ENCODE measurements at regions not wholly inside any gene's neighbourhood (a gene's known extent, or its start where the extent isn't known, plus 50 kb on each side); places are given as distances from the start of the nearest gene placed in this dataset.

- no peak for DNase-seq
These were observed 772.5 kb upstream of the PRKX start for GRCh38 chrX:4485912-4486311.

GRCh38 chrX:4484266-4484665, 770.8 kb upstream of the PRKX start:
- no peak for DNase-seq

DNA sequence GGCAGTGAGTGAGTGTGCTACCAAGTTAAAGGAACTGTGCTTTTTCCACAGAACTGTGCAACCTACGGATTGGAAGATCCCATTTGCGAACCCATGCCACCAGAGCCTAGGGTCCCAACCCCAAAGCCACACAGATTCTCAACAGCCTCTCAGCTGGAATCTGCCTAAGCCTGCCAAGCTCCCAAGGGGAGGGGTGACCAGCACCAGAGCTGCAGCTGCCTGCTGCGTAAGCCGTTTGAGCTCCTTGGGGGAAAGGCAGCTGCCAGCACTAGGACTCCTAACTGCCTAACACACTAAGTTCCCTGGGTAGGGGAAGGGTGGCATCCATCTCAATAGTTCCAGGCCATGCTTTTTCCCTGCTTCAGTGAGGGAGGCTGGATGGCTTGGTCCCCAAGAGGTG, 738.1 kb upstream of the PRKX start:
- no peak for DNase-seq

DNA sequence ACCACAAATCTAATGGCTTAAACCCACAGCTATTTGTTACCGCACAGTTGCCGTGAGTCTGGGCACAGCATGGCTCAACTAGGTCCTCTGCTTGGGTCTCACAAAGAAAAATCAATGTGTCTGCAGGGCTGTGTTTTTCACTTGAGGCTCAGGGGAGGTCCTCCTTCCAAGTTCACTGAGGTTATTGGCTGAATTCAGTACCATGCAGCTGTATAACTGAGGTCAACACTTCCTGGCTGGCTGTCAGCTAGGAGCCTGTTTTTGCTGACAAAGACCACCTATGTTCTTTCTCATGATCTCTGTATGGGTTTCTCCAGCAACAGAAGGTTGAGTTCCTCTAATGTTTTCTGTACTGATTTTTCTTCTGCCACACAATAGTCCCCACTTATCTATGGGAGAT, 736.7 kb upstream of the PRKX start:
- no peak for DNase-seq

GRCh38 chrX:4435905-4436304, 722.5 kb upstream of the PRKX start:
- no peak for DNase-seq

DNA sequence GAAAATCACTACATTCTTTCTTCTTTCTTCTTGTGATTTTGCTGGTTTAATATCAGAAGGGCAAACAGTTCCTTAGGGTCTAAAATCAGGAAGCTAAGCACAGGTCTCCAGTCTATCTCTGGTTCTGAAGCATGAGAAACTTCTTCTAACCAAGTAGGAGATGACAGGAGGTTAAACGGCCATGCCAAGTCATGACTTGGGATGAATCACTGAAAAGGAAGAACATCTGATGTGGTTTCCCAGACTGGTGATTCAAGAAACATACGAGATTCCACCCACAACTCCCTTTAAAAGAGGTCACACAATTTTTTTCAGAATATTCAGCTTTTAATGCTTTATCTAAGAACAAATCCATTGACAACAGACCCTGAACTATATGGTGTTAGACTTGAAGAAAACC, 684.0 kb upstream of the PRKX start:
- DNase-seq, result no peak

GRCh38 chrX:4382273-4382672, 668.8 kb upstream of the PRKX start:
- DNase-seq, result peak in 1 of 2 donors; percentile 1

DNA sequence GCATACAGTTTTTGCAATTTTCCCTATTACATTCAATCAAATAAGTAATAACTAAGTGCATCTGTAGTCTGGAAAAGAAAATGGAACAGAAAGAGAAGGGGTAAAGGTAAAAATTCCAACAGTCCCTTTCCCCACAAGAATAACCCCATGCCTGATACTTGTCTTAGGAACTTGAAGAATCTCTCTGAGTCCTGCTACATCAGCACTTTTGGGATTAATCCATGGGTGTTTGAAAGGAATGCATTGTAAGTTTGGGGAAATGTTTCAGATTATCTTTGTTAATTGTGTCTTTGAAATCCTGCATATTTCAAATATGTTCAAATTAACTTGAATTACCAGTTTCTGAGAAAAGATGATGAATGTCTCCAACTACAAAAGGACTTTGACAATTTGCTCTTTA, 667.3 kb upstream of the PRKX start:
- no peak for DNase-seq

DNA sequence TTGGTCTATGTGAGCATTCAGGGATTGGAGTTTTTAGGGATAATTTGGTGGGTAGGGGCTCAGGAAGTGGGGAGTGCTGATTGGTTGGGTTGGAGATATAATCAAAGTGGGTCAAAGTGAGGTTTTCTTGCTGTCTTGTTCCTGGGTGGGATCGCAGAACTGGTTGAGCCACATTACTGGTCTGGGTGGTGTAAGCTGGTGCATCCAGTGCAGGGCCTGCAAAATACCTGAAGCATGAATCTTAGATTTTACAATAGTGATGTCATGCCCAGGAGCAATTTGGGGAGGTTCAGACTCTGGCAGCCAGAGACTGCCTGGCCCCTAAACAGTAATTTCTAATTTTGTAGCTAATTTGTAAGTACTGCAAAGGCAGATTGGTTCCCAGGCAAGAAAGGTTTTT, 665.6 kb upstream of the PRKX start:
- no peak for DNase-seq

GRCh38 chrX:4373791-4374190, 660.3 kb upstream of the PRKX start:
- no peak for DNase-seq

DNA sequence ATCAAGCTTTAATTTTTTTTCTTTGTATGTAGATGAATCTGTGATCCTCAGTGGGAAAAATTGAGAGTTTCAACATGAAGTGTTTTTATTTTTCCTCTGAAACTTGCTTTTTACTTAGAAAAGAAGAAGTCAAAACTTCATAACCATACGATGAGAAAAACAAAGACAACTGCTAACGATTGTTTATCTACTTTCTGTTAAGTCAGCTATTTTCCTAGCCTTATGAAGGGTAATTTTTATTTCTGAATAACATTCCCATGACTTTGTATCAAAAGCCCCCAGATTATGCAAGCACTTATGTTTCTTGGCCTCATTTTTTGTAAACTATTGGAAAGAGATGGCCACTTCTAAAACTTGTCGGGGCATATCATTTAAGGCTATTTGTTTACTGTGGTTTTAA, 645.1 kb upstream of the PRKX start:
- no peak for DNase-seq

- DNase-seq, result no peak
These were observed 609.5 kb upstream of the PRKX start for GRCh38 chrX:4322916-4323315.

DNA sequence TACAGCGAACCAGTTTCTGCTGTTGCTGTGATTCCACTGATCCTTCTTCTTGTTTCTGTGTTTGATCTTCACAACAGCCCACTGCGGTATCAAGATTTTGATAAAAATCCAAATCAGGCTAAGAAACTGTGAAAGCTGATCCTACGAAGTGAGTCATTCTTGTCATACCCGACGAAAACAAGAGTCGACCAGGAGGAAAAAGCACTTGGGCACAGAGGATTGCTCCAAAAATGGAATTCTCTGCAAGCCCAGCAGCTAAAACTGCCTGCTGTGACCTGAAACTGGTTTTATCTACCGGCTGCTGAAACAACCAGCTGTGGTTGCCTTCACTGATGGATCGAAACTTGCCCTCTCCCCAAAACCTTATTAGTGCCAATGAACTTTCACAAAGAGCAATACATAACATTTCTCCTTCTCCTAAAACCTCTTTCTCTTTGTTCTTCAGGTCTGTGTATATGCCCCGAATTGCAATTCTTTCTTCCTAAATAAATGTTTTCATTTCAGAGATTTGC, 607.0 kb upstream of the PRKX start:
- DNase-seq, result no peak

GRCh38 chrX:4315891-4316290, 602.4 kb upstream of the PRKX start:
- no peak for DNase-seq

GRCh38 chrX:4314586-4314985, 601.1 kb upstream of the PRKX start:
- no peak for DNase-seq

- DNase-seq, result no peak
These were observed 563.7 kb upstream of the PRKX start for GRCh38 chrX:4277122-4277521.

GRCh38 chrX:4268676-4269075, 555.2 kb upstream of the PRKX start:
- DNase-seq, result no peak

DNA sequence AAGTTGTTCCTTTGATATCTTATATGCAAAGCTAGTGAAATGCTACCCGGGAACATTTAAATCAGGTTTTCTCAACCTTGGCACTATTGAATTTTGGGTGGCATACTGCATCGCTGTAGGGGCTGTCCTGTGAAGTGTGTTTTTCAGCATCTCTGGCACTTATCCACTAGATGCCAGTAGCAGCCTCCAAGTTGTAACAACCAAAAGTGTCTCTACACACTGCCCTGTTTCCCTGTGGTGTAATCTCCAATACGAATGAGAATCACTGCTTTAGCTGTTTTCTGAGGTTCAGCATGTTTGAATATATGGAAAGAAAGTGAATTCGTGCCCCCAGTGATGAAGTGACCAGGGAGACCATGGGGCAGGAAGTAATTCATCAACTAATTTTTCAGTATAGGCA, 551.6 kb upstream of the PRKX start:
- no peak for DNase-seq

DNA sequence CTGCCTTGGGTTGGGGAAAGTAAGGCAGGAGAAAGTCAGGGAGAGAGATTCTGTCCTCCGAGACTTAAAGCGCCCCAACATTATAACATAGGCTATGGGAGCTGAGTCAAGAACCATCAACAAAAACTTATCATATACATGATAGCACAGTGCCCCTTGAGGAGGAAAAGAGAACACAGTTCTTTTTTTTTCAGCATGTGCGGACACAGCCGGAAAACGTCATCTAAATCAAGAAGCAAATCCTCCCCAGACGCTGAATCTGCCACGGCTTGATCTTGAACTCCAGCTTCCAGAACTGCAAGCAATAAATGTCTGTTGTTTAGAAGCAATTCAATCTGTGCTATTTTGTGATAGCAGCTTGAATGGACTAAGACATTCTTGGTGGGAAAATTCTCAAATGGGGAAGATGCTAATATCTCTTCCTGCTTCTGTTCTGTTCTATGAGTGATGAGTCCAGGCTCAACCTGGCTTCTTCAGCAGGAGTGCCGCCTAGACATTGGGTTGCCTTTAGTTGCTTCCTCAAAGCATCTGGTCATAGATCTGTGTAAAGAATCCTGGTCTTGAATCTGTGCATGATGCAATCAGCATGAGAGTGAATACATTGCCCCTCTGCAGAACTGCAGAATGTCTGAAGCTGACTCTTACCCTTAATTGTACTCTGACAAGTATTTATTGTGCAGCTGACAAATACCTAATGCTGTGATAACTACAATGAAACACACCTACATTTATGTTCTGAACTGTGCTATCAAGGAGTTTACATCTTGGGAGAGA, 549.8 kb upstream of the PRKX start:
- DNase-seq, result no peak

DNA sequence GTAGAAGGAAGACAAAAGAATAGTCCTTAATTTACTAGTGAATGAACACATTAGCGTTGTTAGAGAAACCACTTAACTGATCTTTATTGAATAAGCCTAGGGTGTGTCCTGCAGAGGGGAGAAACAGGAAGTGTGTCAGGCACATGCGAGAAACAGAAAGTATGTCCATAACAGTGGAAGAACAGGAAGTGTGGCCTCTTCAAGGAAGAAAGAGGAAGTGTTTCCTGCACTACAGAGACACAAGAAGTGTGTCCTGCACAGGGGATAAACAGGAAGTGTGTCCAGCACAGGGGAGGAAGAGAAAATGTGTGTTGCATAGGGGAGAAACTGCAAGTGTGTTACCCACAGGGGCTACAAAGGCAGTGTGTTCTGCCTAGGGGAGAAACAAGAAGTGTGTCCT, 539.6 kb upstream of the PRKX start:
- DNase-seq, result no peak

DNA sequence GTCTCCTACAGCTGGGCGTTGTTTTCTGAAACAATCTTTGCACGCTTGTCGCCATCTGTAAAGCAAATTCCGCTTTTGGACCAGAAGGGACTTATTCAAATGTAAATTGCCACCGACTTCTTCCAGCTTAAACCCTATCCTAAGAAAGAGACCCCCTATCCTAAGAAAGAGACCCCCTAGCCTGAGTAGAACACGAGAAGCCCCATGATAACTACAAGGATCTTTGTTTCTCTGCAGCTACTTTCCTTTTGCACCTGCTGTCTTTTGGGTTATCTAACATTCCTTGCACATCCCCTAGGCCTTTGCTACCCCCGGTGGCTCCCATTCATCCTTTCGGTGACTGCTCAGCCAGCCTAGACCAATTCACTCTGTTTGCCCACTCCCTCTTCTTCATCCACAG, 536.0 kb upstream of the PRKX start:
- DNase-seq, result no peak

DNA sequence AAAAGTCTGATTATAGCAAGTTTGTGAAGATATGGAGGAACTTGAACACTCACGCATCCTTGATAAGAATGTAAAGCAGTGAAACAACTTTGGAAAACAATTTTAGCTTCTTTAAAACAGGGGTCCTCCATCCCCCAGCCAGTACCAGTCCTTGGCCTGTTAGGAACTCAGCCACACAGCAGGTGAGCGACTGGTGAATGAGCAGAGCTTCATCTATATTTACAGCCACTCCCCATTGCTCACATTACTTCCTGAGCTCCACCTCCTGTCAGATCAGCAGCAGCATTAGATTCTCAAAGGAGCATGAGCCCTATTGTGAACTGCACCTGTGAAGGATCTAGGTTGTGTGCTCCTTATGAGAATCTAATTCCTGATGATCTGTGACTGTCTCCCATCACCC, 530.3 kb upstream of the PRKX start:
- no peak for DNase-seq

DNA sequence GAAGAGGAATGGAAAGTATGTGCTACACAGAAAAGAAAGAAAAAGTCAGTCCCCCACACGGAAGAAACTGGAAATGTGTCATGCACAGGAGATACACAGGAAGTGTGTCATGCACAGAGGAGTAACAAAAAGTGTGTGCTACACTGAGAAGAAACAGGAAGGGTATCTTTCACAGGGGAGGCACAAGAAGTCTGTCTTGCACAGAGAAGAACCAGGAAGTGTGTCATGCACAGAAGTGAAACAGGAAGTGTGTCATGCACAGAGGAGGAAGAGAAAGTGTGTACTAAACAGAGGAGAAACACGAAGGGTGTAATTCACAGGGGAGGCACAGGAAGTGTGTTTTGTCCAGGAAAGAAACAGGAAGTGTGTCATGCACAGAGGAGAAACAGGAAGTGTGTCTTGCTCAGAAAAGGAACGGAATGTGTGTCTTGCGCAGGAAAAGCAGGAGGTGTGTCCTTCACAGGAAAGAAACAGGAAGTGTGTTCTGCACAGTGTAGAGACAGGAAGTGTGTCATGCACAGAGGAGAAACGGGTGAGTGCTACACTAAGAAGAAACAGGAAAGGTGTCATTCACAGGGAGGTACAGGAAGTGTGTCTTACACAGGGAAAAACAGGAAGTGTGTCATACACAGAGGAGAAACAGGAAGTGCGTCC, 527.2 kb upstream of the PRKX start:
- no peak for DNase-seq

DNA sequence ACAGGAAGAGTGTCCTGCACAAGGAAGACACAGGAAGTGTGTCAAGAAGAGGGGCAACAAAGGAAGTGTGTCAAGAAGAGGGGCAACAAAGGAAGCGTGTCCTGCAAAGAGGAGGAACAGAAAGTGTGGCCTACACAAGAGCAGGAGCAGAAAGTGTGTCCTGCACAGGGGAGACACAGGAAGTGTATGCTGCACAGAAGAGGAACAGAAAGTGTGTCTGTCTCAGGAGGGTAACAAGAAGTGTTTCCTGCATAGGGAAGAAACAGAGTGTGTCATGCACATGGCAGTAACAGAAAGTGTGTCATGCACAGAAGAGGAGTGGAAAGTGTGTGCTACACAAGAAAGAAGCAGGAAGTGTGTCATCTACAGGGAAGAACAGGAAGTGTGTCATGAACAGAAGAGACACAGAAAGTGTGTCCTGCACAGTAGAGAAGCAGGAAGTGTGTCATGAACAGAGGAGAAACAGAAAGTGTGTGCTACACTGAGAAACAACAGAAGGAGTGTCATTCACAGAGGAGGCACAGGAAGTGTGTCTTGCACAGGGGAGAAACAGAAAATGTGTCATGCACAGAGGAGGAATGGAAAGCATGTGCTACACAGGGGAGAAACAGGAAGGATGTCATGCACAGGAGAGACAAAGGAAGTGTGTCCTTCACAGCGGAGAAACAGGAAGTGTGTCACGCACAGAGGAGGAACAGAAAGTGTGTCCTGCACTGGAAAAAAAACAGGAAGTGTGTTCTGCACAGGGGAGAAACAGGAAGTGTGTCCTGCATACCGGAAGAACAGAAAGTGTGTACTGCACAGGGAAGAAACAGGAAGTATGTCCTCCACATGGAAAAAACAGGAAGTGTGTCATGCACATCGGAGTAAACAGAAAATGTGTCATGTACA, 526.4 kb upstream of the PRKX start:
- no peak for DNase-seq

Measured in hippocampal formation (tissue), 2 donors.